Esophagus (tissue), 2 donors: ENCODE measurements at regions not wholly inside any gene's neighbourhood (a gene's known extent, or its start where the extent isn't known, plus 50 kb on each side); places are given as distances from the start of the nearest gene placed in this dataset.
"Not testable (repeated sequence)": the region's sequence is repeated elsewhere in the genome, so short reads cannot be mapped to it uniquely, and the experiment has no call there.

Source experiments
- H3K27ac ChIP-seq, 2 donors: one replicate each; pipeline ENCODE4 v1.5.1; 2013; ENCODE audit warnings: low read depth in 2 of 2, mild to moderate bottlenecking in 2 of 2, inconsistent platforms in 1 of 2, low read length in 1 of 2, moderate library complexity in 1 of 2
- H3K27me3 ChIP-seq, 2 donors: one replicate each; pipeline ENCODE4 v1.6.1; 2013; ENCODE audit warnings: low read length in 2 of 2, control low read depth in 1 of 2, mild to moderate bottlenecking in 1 of 2; ENCODE audit not compliant: insufficient read depth in 2 of 2, control insufficient read depth in 1 of 2
- H3K36me3 ChIP-seq, 2 donors: one replicate each; pipeline ENCODE4 v1.6.1; 2013; ENCODE audit warnings: low read length in 1 of 2; ENCODE audit not compliant: control insufficient read depth in 2 of 2, insufficient read depth in 2 of 2
- H3K4me1 ChIP-seq, 2 donors: one replicate each; pipeline ENCODE4 v1.6.1; 2013; ENCODE audit warnings: low read length in 1 of 2; ENCODE audit not compliant: control insufficient read depth in 2 of 2, insufficient read depth in 2 of 2
- H3K4me3 ChIP-seq, 2 donors: one replicate each; pipeline ENCODE4 v1.5.1; 2013; ENCODE audit warnings: low read length in 2 of 2, mild to moderate bottlenecking in 2 of 2, low read depth in 1 of 2, moderate library complexity in 1 of 2
- H3K9me3 ChIP-seq, 2 donors: one replicate each; pipeline ENCODE4 v1.6.1; 2013; ENCODE audit warnings: mild to moderate bottlenecking in 2 of 2, low read depth in 1 of 2, low read length in 1 of 2, moderate library complexity in 1 of 2; ENCODE audit not compliant: control insufficient read depth in 2 of 2, insufficient read depth in 1 of 2
- WGBS, 2 donors: extraction: QIAGEN DNeasy Blood & Tissue Kit; methylation state at CpG; one replicate each; pipeline ENCODE4 v1.1.7; 2013; 5-methylcytosine and 5-hydroxymethylcytosine counted together
- donor health status: healthy with polysubstance abuse.
- donor health status: Bipolar disorder and iron deficiency.

- H3K4me1 ChIP-seq, H3K27ac ChIP-seq, H3K4me3 ChIP-seq, H3K36me3 ChIP-seq, H3K27me3 ChIP-seq, H3K9me3 ChIP-seq: not testable (repeated sequence)
- 64 to 71% methylated on average over 6 of the region's 6 CpGs for WGBS, 2 donors
Measured at GRCh38 chr4:97097036-97097435, 1046.2 kb downstream of the STPG2 start.

- not testable (repeated sequence) for H3K4me1 ChIP-seq, H3K4me3 ChIP-seq, H3K9me3 ChIP-seq, H3K36me3 ChIP-seq, H3K27ac ChIP-seq, H3K27me3 ChIP-seq
- 79 to 86% methylated on average over 7 of the region's 7 CpGs for WGBS, 2 donors
Measured at GRCh38 chr4:97101171-97101570, 1042.1 kb downstream of the STPG2 start.

- H3K9me3 ChIP-seq, result no peaks in the 10 kb centered on the region
- H3K36me3 ChIP-seq, result no peaks in the 10 kb centered on the region
- WGBS, 2 donors, result 64 to 79% methylated on average over 2 of the region's 2 CpGs
- no peak overlapping the region for H3K4me3 ChIP-seq
- H3K27ac ChIP-seq, result no peak overlapping the region
- H3K4me1 ChIP-seq, result no peaks in the 10 kb centered on the region
- H3K27me3 ChIP-seq, result no peaks in the 10 kb centered on the region
Measured at GRCh38 chr4:97103252-97103651, 1040.0 kb downstream of the STPG2 start.

GRCh38 chr4:97104006-97104405 lies 1039.3 kb downstream of the STPG2 start:
- no peaks in the 10 kb centered on the region for H3K4me1 ChIP-seq
- H3K4me3 ChIP-seq, result no peak overlapping the region
- no peaks in the 10 kb centered on the region for H3K27me3 ChIP-seq
- no peak overlapping the region for H3K27ac ChIP-seq
- no peaks in the 10 kb centered on the region for H3K36me3 ChIP-seq
- H3K9me3 ChIP-seq, result no peaks in the 10 kb centered on the region
- 57 to 58% methylated on average over 2 of the region's 2 CpGs for WGBS, 2 donors

GRCh38 chr4:97104666-97105065 lies 1038.6 kb downstream of the STPG2 start:
- Histone ChIP-seq H3K4me3 (no peak overlapping the region), H3K27ac (no peak overlapping the region), H3K4me1 (no peaks in the 10 kb centered on the region), H3K27me3 (no peaks in the 10 kb centered on the region), H3K36me3 (no peaks in the 10 kb centered on the region), H3K9me3 (no peaks in the 10 kb centered on the region)
- 73 to 78% methylated on average over 3 of the region's 3 CpGs for WGBS, 2 donors

GRCh38 chr4:97105347-97106099 lies 1037.8 kb downstream of the STPG2 start:
- Histone ChIP-seq H3K27ac (no peak overlapping the region), H3K9me3 (no peaks in the 10 kb centered on the region), H3K27me3 (no peaks in the 10 kb centered on the region), H3K4me1 (no peaks in the 10 kb centered on the region), H3K4me3 (no peak overlapping the region), H3K36me3 (no peaks in the 10 kb centered on the region)
- WGBS, 2 donors, result 62 to 69% methylated on average over 3 of the region's 3 CpGs

- no peaks in the 10 kb centered on the region for H3K36me3 ChIP-seq
- H3K27ac ChIP-seq, result no peak overlapping the region
- no peaks in the 10 kb centered on the region for H3K4me1 ChIP-seq
- no peak overlapping the region for H3K4me3 ChIP-seq
- H3K27me3 ChIP-seq, result no peaks in the 10 kb centered on the region
- no peaks in the 10 kb centered on the region for H3K9me3 ChIP-seq
Measured at GRCh38 chr4:97106161-97106560, 1037.1 kb downstream of the STPG2 start.

- Histone ChIP-seq H3K4me1 (no peaks in the 10 kb centered on the region), H3K27me3 (no peaks in the 10 kb centered on the region), H3K27ac (no peak overlapping the region), H3K36me3 (no peaks in the 10 kb centered on the region), H3K9me3 (peaks cover 0 to 4% of the 10 kb centered on the region in 2 donors), H3K4me3 (no peak overlapping the region)
- 55 to 61% methylated on average over 1 of the region's 1 CpG for WGBS, 2 donors
Measured at GRCh38 chr4:97110506-97110905, 1032.8 kb downstream of the STPG2 start.

- H3K4me1 ChIP-seq, result no peaks in the 10 kb centered on the region
- 51 to 58% methylated on average over 2 of the region's 2 CpGs for WGBS, 2 donors
- H3K4me3 ChIP-seq, result no peak overlapping the region
- no peaks in the 10 kb centered on the region for H3K27me3 ChIP-seq
- H3K9me3 ChIP-seq, result peaks cover 0 to 4% of the 10 kb centered on the region in 2 donors
- no peak overlapping the region for H3K27ac ChIP-seq
- H3K36me3 ChIP-seq, result no peaks in the 10 kb centered on the region
Measured at GRCh38 chr4:97116511-97116910, 1026.8 kb downstream of the STPG2 start.

- Histone ChIP-seq H3K27me3 (no peaks in the 10 kb centered on the region), H3K4me1 (no peaks in the 10 kb centered on the region), H3K4me3 (no peak overlapping the region), H3K36me3 (no peaks in the 10 kb centered on the region), H3K27ac (no peak overlapping the region), H3K9me3 (peaks cover 3 to 6% of the 10 kb centered on the region in 2 donors)
- 26 to 48% methylated on average over 1 of the region's 1 CpG for WGBS, 2 donors
Measured at GRCh38 chr4:97121493-97121892, 1021.8 kb downstream of the STPG2 start.
